ENCODE measurements at regions not wholly inside any gene's neighbourhood (a gene's known extent, or its start where the extent isn't known, plus 50 kb on each side); places are given as distances from the start of the nearest gene placed in this dataset.
"Not testable (repeated sequence)": the region's sequence is repeated elsewhere in the genome, so short reads cannot be mapped to it uniquely, and the experiment has no call there.

DNA sequence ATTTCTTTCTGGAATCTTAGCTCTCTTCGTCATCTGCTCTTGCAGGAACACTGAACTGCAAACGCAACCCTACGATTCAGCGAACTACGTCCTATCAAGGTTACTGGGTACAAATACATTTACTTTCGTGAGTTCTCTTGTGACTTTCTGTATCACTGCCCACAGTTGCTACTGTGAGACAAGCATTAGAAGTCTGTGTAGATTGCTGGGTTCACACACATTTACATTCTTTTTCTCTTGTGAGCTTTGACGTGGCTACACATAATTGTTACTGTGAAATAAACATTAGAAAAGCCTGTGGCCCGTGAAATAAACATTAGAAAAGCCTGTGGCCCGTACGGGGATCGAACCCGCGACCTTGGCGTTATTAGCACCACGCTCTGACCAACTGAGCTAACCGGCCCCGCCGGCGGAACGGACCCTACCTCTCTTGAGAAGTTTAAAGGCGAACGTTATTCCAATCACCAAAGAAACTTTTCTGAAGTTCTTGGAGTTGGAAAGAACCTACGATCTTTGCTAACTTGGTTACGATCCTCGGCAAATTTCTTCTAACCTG, 61.2 kb upstream of the ZNF322 start:
- H3K27ac ChIP-seq (replicated peaks): not testable (repeated sequence)

DNA sequence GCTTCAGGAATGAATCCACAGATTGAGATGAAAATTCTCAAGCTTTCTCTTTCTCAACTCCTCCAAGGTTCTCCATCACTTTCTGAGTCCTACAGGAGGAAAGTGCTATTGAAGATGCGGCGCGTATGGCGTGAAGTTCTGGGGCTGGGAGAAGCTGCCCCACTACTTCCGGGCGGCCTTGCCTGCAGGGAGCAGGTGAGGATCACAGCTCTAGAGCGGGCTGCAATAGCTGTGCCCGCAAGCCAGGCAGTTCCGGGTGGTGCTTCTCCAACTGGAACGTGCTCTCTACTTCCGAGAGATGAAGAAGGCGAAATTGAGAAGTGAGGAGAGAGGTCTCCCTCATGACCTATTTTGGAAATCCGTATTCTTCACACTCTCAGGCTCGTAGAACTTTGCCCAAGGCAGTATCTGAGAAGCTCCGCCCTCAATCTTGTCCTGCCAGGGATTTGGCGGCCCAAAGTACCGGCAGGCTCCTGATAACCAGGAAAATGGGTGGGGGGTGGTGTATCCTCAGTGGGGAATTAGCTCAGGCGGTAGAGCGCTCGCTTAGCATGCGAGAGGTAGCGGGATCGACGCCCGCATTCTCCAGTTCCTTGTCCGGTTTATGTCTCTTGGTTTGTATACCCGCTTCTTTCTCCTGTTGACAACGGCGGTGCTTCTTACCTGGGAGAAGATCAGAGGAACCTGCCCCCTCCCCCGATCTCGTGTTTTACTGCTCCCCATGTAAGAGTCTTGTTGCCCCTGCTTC, 70.6 kb upstream of the ZNF322 start:
- not testable (repeated sequence) for H3K27ac ChIP-seq (replicated peaks); H3K27me3 ChIP-seq (ENCODE audit: insufficient read depth, poor library complexity, severe bottlenecking); H3K4me3 ChIP-seq (replicated peaks; ENCODE audit: insufficient read depth, low read length); DNase-seq (ENCODE audit: low read depth in 1 of 2, low spot score in 1 of 2)

More for the DNA sequence above, 61.2 kb upstream of the ZNF322 start:
- not testable (repeated sequence) for DNase-seq (ENCODE audit: low read depth in 1 of 2, low spot score in 1 of 2); H3K4me3 ChIP-seq (replicated peaks; ENCODE audit: insufficient read depth, low read length); H3K27me3 ChIP-seq (ENCODE audit: insufficient read depth, poor library complexity, severe bottlenecking)

DNA sequence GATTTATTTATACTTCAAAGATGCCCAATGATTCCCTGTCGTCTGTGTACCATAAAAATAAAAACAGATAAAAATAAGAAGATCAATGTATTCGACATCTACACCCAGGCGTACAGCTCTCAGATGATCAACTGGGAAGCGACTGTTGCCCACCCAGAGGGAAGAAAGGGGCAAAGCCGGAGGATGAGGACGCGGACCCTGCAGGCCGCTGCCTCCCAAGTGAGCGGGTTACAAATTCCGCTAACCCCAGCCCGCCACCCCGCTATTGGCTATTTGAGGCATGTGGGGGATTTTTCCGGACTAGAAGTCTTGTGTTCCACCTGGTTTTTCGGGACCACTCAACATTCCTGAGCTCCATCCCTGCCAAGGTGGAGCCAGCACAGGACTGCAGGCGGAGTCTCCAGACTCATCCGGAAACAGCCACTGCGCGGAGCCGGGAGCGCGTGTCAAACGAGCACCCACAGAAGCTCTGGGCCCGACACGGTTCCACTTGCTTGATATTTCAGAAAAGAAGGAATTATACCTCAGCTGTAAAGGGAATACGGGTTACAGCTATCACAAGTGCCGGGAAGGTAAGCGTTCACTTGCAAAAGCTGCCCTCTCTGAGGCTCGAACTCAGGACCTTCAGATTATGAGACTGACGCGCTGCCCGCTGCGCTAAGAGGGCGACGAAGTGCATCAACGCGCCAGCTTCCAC, 75.4 kb upstream of the ZNF322 start:
- not testable (repeated sequence) for H3K4me3 ChIP-seq (replicated peaks; ENCODE audit: insufficient read depth, low read length); DNase-seq (ENCODE audit: low read depth in 1 of 2, low spot score in 1 of 2)

GRCh38 chr6:26739811-26740210, 80.3 kb upstream of the ZNF322 start:
- H3K27me3 ChIP-seq (ENCODE audit: insufficient read depth, poor library complexity, severe bottlenecking): no peaks in the 10 kb centered on the region
- no peak overlapping the region for H3K4me3 ChIP-seq (replicated peaks; ENCODE audit: insufficient read depth, low read length)
- DNase-seq (ENCODE audit: low read depth in 1 of 2, low spot score in 1 of 2): no peak
- TF ChIP-seq POLR2AphosphoS5 (IDR thresholded peaks at IDR 0.05; ENCODE audit: low read depth) (no peak), GABPA (IDR thresholded peaks at IDR 0.05; ENCODE audit: low read depth) (no peak), CTCF (IDR thresholded peaks at IDR 0.05; ENCODE audit: insufficient read depth, low read length) (no peak), SPI1 (IDR thresholded peaks at IDR 0.05; ENCODE audit: borderline replicate concordance, low read depth) (no peak), REST (IDR thresholded peaks at IDR 0.05; ENCODE audit: insufficient replicate concordance, low read depth) (no peak)
- H3K27ac ChIP-seq (replicated peaks): no peak overlapping the region

More for the DNA sequence above, 75.4 kb upstream of the ZNF322 start:
- H3K27ac ChIP-seq (replicated peaks); H3K27me3 ChIP-seq (ENCODE audit: insufficient read depth, poor library complexity, severe bottlenecking): not testable (repeated sequence)

GRCh38 chr6:26743157-26743821, 83.7 kb upstream of the ZNF322 start:
- peak in 1 of 2 experiments; percentile 0 for DNase-seq (ENCODE audit: low read depth in 1 of 2, low spot score in 1 of 2)
- Histone ChIP-seq H3K27ac (replicated peaks) (no peak overlapping the region), H3K4me3 (replicated peaks; ENCODE audit: insufficient read depth, low read length) (no peak overlapping the region), H3K27me3 (ENCODE audit: insufficient read depth, poor library complexity, severe bottlenecking) (no peaks in the 10 kb centered on the region)
- TF ChIP-seq CTCF (IDR thresholded peaks at IDR 0.05; ENCODE audit: insufficient read depth, low read length) (no peak), SPI1 (IDR thresholded peaks at IDR 0.05; ENCODE audit: borderline replicate concordance, low read depth) (no peak), POLR2AphosphoS5 (IDR thresholded peaks at IDR 0.05; ENCODE audit: low read depth) (no peak), GABPA (IDR thresholded peaks at IDR 0.05; ENCODE audit: low read depth) (no peak), REST (IDR thresholded peaks at IDR 0.05; ENCODE audit: insufficient replicate concordance, low read depth) (no peak)

All from HL-60 (cell line).